HG03439 (cell line): ENCODE measurements at regions not wholly inside any gene's neighbourhood (a gene's known extent, or its start where the extent isn't known, plus 50 kb on each side); places are given as distances from the start of the nearest gene placed in this dataset.
A peak's percentile ranks its signal among the peaks of the same experiment; 100 is the strongest.

Experiments used
- ATAC-seq: cut with Tn5 transposase; IDR thresholded peaks from one replicate; pipeline ENCODE4 v1.9.1; 2021; ENCODE audit warnings: mild to moderate bottlenecking, moderate library complexity; ENCODE audit not compliant: unreplicated experiment

DNA sequence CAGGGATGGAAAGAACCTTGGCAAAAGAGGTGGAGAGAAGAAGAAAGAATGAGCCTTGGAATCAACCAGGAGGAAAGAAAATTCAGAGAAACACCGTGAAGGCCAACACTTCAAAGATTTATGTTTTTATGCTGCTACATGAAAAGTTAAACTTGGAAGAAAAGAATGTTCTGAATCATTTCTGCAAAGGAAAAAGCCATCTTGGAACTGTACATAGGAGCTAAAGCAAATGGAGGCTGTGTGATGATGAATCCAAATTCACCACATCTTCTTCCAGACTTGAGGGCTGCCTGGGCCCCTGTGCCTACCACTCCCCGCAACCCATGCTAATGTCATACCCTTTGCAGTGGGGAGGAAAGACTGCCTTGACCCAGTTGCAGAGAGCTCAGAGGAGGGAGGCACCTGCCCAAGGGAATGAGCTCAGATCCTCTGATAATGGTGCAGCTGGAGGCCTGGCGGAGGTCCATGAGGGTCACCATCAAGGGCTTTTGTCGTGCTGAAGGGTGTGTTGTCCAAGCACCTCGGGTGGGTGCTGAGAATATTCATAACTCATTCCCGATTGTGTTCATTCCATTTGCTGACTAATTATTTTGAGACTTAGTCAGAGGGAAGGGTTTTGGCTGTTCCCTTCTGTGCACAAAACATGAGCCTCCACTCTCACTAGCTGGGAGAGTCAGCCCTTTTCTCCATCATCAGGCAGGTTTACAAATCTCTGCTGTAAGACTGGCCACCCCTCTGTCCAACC lies 245.8 kb upstream of the JAG1 start:
- ATAC-seq, result no peak

DNA sequence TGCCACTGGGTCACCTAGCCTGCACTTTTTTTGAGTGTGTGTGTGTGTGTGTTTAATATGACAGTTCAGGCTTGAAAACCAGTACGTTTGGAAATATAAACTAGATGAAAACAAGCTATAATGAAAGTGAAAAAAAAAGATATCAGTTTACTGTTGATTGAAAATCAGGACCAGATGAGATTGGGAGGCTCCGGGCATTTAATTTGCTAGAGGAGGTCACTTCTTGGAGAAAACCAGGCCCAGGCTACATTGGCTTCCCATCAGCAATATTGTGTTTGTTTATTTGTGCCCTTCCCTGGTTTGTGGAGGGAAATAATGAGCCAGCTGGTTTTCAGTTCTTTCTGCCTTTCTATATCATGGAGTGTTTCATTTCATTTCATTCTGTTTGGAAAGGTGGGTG lies 246.6 kb upstream of the JAG1 start:
- no peak for ATAC-seq

DNA sequence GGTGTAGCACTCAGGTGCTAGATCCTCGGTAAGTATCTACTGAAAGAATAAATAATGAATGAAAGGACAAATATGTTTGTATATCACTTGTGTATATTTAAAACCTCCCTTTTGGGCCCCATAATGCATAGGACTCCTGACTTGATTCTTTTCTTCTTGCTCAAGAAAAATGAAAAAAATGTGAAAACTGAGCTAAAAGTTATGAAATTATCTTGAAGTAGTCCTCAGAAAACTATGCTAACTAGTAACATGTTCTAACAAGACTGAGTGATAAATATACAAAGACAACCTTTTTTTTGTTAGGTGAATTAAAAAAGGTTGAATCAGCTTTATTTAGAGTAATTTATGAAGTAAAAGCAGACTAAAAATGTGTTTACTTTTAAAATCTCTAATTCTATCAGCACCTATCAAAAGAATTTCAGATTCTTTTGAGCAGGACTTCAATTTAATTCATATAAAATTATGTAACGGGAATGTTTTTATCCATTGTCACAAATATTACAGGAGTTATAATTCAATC lies 247.8 kb upstream of the JAG1 start:
- ATAC-seq, result no peak

DNA sequence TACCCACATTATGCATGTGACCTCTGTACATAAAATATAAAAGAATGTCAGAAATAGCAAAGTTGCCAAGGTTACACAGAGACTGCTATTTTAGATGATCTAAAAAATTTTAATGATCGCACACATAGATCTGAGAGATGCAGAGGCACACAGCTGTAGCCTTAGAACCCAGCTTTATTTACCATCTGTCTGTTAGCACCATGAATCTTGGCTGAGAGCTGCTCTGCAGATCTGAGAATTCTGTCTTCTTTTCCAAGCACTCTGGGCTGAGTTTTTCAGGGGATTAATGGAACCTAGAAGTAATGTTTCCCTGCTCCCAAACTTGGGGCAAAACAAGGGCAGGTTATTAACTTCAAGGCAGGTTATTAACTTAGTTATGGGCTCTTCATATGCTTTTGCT lies 248.7 kb upstream of the JAG1 start:
- no peak for ATAC-seq

DNA sequence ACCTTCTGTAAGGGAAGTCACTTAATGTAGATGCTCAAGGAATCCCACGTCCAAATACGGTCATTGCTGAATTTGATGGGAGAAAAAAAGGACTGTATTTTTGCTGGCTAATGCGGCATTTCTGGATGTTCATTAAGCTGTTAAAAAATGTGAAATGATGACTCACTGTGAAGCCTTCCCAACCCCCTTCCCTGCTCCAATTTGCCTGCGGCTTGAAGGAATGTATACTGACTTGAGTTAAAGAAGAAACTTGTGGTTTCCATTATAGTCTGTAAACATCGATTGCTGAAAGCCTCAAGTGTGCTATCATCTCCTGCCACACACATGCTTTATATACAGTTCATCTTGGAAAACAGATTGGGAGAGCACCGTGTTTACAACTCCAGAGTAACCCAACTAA lies 249.1 kb upstream of the JAG1 start:
- ATAC-seq, result no peak

DNA sequence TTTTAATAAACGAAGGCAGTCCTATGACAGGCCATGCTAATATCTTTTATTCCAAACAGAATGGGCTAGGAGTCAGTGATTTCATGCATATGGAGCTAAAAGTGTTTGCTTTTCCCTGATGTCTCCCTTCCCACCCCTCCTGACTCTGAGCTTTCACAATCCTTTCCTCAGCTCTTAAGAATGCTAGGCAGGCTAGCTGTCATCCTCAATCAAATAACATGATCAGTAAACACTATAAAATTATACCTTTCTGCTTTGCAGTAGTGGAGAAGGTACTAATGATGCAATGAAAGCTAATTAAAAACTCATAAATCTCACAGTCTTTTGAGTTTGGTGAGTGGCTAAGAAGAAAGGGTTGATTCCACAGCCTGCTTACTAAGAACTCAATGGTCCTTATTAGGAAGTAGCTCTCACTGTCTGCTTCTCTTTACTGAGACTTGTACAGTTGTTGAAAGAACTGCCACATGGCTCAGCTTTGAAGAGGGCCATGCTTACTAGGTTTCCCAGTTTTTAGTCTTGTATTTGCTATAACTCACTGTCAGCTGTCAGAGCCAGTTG lies 250.9 kb upstream of the JAG1 start:
- no peak for ATAC-seq

DNA sequence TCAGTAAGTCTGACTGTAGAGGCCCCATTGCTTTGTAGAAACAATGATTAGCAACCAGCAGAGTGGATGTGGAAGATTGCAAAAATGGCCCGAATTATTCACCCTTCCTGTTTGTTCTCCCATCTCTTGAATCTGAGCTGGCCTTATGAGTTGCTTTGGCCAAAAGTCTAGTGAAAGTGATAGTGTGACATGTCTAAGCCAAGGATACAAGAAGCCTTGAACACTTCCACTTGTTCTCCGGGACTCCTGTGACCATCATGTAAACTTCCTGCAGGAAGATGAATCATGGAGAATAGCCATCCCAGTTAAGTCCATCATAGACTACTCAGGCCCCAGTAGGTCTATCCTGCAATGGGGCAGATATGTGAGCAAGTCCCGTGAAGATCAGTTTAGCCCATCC lies 252.0 kb upstream of the JAG1 start:
- ATAC-seq, result no peak

DNA sequence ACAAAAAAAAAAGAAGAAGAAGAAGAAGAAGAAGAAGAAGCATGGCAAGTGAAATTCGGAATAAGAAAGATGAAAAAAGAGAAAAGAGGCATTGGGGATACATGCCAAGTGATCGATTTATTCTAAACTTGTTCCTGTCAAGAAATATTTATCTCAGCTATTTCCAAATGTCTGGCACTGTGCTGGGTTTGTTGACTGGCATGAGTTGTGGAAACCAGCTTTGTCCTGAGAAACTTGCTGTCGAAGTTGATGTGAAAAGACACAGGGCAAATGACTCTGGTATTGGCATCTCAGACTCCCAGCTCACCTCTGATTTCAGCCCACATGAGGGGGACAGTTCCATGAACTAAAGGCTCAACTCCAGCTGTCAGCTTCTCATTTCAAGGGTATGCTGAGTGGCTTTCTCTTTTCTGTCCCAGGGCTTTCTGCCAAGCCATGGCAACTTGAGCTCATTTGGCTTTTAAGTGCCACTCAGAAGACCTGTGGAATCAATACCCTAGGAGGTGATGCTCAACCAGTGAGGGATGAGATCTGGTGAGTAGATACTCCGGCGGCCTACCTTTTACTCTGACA lies 253.3 kb upstream of the JAG1 start:
- ATAC-seq, result no peak

DNA sequence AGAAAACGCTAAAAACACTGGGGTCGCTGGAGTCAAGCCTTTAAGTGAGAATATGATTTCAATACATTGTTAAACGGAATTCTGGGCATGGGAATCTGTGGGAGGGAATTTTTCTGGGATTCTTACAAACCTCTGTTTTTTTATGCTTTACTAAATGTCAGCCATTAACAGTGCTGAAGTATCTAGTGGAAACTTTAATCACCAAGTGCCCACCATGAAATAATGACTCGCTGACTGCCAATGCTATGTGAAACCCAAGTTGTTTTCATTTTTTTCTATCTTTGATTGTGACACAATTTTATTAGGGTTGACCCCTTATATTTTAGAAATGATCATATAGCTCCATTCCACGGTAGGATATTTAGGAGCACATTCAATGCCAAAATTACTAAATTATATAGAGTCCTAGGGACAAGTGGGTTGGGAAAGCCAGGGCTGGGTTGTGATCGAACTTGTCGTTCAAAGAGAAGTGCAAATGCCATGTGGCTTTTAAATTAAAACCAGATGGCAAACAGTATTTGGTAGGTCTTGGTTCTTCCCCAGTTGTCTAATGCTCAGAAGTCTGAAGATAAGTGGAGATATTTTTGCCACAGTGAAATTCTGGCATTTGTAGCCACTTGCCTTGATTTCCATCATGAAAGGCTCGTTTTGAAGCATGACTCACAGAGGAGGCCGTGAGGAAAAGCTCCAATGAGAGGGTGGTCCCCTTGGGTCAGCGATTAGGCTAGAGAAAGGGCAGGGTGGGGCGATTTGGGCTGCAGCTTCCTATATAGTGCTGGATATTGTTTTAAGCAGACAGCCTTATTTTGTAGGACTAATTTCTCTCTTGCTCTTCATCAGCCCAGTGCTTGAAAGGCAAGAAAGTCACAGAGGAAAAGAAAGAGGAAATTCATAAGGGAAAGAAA lies 254.4 kb upstream of the JAG1 start:
- no peak for ATAC-seq

DNA sequence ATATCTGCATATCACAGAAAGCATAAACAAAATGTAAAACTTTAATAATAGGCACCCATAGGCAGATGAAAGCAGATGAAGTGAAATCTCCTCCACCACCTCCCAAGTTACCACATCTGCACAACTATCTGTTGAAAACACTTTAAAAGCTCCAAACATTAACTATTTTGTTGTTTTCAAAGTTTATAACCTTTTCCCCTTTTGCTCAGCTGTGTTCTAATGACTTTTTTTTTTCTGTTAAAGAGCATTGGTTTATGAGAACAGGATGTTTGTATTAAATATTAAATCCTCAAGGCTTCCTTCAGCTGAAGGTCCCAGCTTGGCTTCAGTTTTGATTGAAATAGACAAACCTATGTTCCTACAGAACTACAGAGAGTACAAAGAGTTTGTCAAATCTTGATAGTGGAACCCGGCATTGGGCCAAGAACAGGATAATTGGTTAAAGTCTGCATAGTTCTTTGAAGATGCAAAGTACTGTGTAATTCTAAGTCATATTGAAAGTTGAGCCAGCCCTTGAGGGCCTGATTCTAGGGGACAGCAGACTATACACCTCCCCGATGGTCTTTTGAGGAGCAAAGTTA lies 255.1 kb upstream of the JAG1 start:
- no peak for ATAC-seq

DNA sequence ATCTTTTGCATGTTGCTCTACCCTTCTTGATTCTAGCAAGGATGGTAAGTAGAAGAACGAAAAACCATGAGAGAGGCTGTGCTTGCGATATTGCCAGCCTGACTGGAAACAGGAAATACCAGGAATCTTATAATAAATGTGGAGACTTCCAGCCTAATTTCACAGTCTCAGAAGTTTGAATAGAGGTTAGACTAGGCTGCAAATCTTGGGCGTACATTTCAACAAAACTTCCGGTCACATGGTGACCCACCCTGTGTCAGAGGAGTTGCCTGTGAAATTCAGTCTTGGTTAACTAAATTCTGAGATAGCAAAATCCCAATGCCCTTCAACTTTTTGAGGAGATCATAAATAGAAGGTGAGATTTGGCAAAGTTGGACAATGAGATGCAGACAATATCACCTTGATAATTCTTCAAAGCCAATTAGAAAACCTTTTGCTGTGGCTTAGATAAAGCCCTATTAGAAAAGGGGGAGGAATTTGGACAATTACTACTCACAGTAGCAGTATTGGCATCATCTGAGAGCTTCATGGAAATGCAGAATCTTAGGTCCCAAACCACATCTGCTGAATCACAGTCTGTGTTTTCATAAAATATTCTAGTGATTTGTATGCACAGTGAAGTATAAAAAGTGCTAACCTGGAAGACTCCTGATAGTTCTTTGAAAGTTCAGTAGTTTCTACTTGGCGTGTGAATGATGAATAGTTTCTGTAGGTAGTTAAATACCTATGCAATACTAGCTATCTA lies 262.0 kb upstream of the JAG1 start:
- ATAC-seq, result no peak

DNA sequence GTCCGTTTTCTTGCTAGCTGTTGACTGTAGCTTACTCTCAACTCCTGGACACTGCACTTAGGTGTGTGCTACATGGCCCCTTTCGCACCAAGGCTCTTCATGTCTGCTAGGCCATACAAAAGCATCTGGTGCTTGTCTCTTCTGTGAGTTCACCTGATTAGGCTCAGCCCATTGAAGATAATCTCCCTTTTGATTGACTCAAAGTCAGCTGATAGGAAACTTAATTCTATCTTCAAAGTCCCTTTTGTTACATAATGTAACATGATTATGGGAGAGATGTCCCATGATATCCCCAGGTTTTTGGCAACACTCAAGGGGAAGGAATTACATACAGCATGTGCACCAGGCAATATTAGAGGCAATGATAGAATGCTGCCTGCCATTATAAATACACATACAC lies 263.0 kb upstream of the JAG1 start:
- ATAC-seq, result no peak

DNA sequence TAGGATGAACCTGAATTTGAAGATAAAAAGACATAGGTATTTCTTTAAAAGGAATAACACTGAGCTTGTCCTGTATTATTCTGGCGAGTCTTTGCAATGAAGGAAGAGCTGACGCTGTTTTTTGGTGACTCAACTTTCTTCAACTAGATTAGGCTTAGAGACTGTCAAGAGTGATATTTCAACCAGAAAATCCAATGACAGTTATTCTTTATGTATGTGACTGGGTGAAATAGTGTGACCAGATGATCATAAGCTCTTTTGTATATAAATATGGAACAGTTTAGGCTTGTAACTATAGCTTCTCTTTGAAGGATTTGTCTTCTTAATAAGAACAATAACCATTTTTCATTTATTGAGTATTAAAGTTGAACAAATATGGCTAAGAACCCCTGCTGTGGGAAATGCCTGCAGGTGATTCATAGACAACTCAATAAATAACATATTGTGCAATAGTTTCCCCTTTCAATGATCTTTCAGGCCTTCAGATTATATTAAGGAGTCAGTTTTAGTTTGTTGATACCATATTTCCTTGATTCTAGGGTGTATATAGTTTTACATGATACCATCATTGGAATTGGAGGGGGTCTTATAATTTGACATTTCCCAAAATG lies 265.6 kb upstream of the JAG1 start:
- ATAC-seq, result no peak

DNA sequence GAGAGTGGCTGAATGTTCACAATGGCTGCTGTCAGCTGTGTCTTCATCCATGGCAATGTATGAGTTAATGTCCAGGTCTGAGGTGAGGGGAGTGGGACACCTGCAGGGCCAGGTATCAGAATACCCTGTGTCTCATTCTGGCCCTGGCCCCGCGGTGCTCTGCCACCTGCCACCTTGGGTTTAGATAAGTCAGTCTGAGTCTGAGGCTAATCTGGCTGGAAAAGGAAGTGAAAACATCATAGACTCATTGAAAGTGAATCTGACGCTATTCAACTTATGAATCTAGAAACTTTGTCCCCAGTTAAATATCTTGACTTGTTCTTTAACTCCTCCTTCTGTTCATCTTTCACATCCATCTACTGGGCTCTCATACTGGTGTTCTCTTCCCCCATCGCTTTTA lies 267.1 kb upstream of the JAG1 start:
- ATAC-seq, result peak; percentile 96

DNA sequence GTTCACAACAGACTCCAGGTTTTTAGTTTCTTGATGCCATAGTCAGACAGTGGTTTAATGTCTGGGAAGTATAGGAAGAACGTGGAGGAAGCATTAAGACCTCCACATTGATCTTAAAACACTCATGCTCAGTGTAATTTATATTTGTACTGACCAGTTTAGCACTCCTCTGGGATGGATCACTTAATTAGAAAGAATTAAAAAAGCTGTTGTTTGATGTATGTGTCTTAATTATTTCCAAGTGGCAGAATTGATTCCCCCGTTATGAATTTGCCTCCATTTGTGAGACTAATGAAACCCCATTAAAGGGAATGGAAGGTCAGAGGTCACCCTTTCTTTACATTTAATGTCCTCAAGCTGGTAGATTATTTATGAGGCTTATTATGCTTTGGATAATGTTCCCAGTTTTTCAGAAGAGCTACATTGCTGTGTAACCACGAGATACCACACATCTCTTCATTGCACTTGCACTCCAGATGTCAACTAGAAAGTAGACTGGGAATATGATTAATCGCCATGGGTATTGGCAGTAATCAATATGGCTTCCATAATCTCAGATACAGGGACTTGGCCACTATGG lies 270.0 kb upstream of the JAG1 start:
- no peak for ATAC-seq

DNA sequence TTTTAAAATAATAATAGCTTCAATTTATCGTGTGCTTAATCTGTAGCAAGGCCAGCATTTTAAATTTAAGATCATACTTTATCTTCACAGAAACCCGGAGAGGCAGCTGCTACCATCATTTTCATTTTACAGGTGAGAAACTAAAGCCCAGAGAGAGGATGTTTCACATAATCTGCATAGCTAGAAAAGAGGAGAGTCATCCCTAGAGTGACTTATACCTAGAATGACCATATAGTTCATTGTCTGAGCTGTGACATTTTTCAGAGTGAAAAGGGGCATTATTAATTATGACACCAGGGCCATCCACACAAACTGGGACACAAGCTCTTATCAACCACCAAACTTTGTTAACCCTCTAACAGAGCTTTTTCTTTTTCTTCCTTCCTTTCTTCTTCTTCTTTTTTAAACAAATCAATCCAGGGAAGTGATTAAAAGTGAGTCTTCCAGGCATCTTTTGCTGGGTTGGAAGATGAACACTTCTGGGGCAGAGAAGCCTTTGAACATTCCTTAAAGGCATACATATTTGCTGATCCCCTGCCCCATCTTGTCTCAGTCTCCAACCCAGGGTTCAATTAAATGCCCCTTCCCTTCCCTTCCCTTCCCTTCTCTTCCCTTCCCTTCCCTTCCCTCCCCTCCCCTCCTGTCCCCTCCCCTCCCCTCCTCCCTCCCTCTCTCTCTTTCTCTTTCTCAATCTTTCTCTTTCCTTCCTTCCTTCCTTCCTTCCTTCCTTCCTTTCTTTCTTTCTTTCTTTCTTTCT lies 272.5 kb upstream of the JAG1 start:
- no peak for ATAC-seq

DNA sequence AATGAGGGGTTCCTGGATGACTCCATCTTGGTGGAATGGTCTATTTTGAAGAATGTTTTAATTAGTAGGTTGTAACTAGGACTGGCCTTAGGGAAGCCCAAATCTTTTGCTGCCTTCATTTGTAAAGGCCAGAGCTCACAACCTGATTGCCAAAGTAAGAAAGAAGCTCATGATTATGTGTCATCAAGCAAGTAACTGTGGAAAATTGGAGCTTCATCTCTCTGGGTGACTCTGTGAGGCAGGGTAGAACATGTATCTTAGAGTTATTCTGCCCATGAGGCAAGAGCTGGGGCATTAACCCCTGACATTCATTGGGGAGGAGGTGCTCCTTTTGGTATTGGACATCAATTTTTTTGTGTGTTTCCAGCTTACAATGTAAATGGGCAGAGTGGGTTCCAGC lies 273.9 kb upstream of the JAG1 start:
- ATAC-seq, result no peak

DNA sequence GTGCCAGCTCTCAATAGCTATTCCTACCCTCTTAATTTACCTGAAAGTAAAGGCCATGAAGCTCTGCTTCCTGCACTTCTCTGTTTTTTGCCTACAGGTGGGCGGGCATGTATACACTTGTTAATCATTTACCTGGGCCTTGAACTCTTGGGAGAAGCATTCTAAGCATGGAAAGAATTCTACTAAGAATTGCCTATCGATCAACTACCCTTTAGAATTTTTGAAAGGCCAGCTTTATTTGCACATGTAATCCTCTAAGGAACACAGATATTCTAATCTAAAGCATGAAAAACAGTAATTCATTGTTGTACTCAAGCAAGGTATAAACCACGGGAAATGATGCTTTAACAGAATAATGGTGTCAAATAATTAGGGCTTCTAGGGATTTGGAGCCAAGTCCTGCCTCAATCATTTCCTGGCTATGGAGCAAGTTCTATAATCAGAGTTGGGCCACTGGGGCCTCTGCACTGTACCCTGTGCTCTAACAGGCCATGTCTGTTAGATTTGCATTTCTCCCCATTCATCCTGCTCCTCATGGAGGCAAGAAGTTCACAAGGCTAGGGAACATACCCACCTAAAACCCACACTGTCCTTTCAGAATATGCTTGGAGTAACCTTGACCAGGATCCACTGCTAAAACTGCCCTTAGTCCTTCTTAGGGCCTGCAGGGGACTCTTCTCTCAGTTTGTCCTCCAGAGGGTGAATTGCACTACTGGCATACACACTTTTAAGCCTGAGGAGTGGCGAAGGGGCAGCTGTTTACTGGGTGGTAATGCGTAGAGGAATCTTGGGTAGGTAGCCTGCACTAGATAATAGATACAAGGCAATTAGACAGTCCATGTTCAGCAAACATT lies 276.4 kb upstream of the JAG1 start:
- no peak for ATAC-seq
